ENCODE measurements at regions not wholly inside any gene's neighbourhood (a gene's known extent, or its start where the extent isn't known, plus 50 kb on each side); places are given as distances from the start of the nearest gene placed in this dataset.
A peak's percentile ranks its signal among the peaks of the same experiment; 100 is the strongest.

- no peak for TF ChIP-seq CTCF (IDR thresholded peaks at IDR 0.05; ENCODE audit: low read depth, low read length, missing control alignments)
- no peak for DNase-seq
- H3K27me3 ChIP-seq (replicated peaks): no peaks in the 10 kb centered on the region
- H3K36me3 ChIP-seq (replicated peaks): no peaks in the 10 kb centered on the region
- in situ Hi-C loops (cut with HindIII; ENCODE audit: low pct_ligation_motif_present, low sequenced_read_pairs): no loop called here
- H3K4me3 ChIP-seq (ENCODE audit: low read depth, low read length): no peak overlapping the region
- no peak overlapping the region for H3K27ac ChIP-seq
Measured at GRCh38 chr3:176780766-176781165, 416.5 kb downstream of the TBL1XR1 start.

GRCh38 chr3:176776622-176777175, 420.6 kb downstream of the TBL1XR1 start:
- DNase-seq: no peak
- Histone ChIP-seq H3K36me3 (replicated peaks) (no peaks in the 10 kb centered on the region), H3K4me3 (ENCODE audit: low read depth, low read length) (no peak overlapping the region), H3K27me3 (replicated peaks) (no peaks in the 10 kb centered on the region), H3K27ac (no peak overlapping the region)
- in situ Hi-C loops (cut with HindIII; ENCODE audit: low pct_ligation_motif_present, low sequenced_read_pairs): no loop called here
- TF ChIP-seq CTCF (IDR thresholded peaks at IDR 0.05; ENCODE audit: low read depth, low read length, missing control alignments): no peak

DNA sequence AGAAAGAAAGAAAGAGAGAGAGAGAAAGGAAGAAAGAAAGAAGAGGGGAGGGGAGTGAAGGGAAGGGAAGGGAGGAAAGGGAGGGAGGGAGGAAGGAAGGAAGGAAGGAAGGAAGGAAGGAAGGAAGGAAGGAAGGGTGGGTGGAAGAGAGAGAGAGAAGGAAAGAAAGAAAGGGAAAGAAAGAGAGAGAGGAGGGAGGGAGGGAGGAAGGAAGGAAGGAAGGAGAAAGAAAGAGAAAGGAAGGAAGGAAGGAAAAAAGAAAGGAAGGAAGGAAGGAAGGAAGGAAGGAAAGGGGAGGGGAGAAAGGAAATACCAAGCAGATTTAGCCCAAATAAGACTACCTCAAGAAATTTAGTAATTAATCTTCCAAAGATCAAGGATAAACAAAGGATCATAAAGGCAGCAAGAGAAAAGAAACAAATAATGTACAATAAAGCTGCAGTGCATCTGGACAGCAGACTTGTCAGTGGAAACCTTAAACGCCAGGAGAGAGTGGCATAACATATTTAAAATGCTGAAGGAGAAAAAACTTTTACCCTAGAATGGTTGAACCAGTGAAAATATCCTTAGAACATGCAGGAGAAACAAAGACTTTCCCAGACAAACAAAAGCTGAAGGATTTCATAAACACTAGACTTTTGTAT, 427.6 kb downstream of the TBL1XR1 start:
- H3K4me3 ChIP-seq (ENCODE audit: low read depth, low read length): no peak overlapping the region
- no peak overlapping the region for H3K27ac ChIP-seq
- in situ Hi-C loops (cut with HindIII; ENCODE audit: low pct_ligation_motif_present, low sequenced_read_pairs): no loop called here
- no peaks in the 10 kb centered on the region for H3K36me3 ChIP-seq (replicated peaks)
- H3K27me3 ChIP-seq (replicated peaks): no peaks in the 10 kb centered on the region
- DNase-seq: no peak
- TF ChIP-seq CTCF (IDR thresholded peaks at IDR 0.05; ENCODE audit: low read depth, low read length, missing control alignments): no peak

- H3K36me3 ChIP-seq (replicated peaks): no peaks in the 10 kb centered on the region
- H3K27me3 ChIP-seq (replicated peaks): no peaks in the 10 kb centered on the region
- H3K4me3 ChIP-seq (ENCODE audit: low read depth, low read length): no peak overlapping the region
- H3K27ac ChIP-seq: no peak overlapping the region
- TF ChIP-seq CTCF (IDR thresholded peaks at IDR 0.05; ENCODE audit: low read depth, low read length, missing control alignments): no peak
- peak; percentile 22 for DNase-seq
- in situ Hi-C loops (cut with HindIII; ENCODE audit: low pct_ligation_motif_present, low sequenced_read_pairs): no loop called here
Measured at GRCh38 chr3:176767385-176767784, 429.9 kb downstream of the TBL1XR1 start.

DNA sequence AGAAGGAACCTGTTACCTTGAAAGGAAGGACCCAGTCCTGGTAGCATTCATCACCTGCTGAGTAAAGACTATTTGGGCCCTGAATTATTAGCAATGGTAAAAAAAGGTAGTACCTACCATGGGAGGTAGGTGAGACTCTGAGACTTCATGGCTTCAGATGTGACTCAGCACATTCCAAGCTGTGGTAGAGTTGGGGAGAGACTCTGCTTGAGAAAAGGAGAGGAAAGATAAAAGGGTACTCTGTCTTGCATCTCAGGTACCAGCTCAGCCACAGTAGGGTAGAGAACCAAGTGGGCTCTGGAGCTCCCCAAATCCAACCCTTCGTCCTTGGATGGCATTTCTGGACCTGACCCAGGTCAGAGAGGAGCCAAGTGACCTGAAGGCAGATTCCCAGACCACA, 430.4 kb downstream of the TBL1XR1 start:
- H3K27ac ChIP-seq: no peak overlapping the region
- no peaks in the 10 kb centered on the region for H3K27me3 ChIP-seq (replicated peaks)
- in situ Hi-C loops (cut with HindIII; ENCODE audit: low pct_ligation_motif_present, low sequenced_read_pairs): no loop called here
- H3K36me3 ChIP-seq (replicated peaks): no peaks in the 10 kb centered on the region
- H3K4me3 ChIP-seq (ENCODE audit: low read depth, low read length): no peak overlapping the region
- no peak for TF ChIP-seq CTCF (IDR thresholded peaks at IDR 0.05; ENCODE audit: low read depth, low read length, missing control alignments)
- no peak for DNase-seq
